Hypothalamus (tissue), 51 donors: ENCODE measurements at regions not wholly inside any gene's neighbourhood (a gene's known extent, or its start where the extent isn't known, plus 50 kb on each side); places are given as distances from the start of the nearest gene placed in this dataset.

ENCODE experiments used
- DNase-seq, 51 donors: peaks; one replicate each; lab custom pipeline; 2025; lab: John Stamatoyannopoulos, UW

DNA sequence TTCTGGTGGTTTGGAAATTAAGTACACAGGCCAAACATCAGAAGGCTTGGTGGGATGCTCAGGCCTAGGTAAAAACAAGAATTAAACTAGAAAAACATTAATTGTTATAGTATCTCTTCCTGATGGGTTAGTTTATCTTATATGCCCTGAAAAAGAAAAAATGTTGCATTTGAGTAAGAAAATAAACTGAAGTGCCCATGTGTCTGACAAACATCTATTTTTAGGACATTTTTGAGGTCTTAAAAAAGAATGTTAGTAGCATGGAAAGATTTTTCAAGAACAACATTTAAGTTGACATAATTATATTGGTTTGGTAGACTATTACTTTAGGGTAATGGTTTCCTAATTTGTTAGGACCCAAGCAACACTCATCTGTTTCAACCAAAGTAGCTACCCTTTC, 140.1 kb upstream of the RND3 start:
- no peak for DNase-seq

DNA sequence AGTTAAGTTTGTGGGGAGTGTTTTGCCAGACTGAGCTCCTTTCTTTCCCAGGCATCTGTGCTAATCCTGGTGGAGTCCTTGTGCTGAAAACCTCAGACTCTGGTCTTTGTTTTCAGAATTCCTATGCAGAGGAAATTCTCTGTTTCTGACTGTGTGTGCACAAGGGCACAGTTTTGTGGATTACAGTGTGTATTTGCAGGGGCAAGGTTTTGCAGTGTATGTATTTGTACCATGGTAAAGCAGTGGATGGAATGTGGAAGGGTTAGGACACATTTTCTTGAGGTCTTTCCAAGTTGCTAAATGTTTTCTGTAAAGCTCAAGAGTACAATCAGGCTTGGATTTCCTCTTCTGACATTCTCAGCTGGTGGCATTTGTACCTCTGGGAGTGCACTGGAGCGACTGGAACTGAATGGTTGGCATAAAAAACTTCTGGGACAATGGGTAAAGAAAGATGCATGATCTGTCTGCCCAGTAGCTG, 139.5 kb upstream of the RND3 start:
- no peak for DNase-seq

DNA sequence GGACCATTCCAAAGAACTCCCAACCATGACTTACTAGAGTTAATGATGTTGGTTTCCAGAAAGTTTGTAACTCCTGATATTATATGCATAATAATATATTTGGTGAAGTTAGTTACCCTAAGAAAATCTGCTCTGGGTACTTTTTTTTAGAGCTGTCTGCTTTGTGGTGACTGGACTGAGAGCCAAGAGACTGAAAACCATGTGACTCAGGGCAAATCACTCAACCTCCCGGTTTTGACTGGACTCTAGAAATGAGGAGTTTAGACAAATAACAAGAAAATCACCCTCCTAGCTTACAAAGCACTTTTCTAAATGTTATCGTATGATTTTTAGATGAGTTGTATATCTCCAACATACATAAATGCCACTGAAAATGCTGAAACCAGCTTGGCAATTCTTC, 138.3 kb upstream of the RND3 start:
- no peak for DNase-seq

DNA sequence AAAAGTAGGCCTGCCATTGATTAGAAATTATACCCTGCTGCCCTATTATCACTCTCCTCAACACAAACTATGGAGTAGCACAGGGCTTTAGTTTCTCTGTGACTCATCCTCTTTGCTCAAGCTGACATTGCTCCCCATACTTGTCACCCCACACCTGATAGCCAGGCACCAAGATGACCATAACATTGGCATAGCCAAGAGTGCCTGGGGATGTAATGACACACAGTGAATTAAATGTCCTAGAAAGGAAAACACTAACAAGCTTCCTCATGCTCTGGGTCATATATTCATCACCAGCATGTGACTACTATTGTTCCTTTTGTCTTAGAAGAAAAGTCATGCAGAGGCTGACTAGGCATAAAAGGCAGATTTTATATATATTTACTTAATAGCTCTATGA, 137.8 kb upstream of the RND3 start:
- DNase-seq, result no peak

DNA sequence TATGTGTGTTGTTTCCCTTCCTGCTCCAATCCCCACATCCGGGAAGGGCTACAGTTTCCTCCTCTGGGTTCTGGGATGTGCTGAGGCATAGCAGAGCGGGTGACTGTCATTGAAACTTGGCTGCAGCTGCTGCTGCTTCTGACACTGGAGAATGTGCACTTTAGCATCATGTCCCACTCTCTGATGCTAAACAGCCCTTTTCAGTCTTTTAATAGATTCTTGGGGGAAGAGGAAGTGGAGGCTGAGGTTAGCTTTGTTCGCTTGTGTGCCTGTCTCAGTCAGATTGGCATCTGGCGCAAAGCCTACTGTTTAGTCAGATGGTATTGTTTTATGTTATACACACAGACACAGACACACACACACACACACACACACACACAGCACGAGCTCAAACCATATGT, 136.5 kb upstream of the RND3 start:
- DNase-seq, result no peak

DNA sequence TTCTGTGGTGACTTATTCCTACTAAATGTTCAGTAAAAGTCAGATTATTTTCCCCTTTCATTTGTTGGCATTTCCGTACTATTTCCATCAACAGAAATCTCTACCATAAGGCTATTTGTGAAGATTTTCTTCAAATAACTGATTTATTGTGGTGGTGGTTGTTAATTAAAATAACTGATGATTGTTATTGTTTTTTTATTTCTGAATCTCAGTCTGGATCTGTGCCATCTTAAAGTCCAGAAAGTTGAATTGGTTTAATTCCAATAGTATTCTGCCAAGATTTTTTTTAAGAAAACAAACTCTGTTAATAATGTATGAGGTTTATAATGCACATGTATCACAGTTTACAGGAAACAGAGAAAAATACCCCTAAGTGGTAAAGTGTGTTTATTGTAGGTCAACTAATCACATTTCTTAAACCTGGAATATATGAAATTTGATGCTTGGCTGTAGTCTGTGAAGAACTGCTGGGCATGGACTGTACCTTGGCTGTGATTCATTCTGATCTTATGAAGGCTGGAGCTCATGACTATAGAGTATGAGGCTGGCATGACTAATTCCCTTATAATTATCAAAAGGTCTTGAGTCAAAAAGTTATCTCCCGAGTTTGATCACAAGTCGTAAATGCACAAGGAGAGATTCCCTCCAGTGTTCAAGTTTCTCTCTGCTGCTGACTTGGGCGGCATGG, 134.2 kb upstream of the RND3 start:
- DNase-seq, result peak in 1 of 51 donors; percentile 3

DNA sequence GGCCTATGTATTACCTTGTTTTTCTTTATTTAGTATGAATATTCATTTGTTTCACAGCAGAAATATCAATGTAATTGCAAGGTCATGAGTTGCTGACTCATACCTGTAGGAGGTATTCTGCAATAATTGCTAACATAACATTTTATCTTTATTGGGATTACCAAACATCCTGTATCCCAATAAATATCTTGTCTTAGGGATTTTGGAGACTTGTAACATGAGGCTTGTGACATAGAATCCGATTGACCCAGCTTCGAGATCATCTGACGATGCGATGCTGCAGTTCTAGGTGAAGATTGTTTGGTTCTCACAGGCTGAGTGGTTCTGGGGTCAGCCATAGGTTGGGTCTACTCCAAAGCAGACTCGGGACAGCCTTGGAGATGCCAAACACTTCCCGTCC, 133.4 kb upstream of the RND3 start:
- no peak for DNase-seq

DNA sequence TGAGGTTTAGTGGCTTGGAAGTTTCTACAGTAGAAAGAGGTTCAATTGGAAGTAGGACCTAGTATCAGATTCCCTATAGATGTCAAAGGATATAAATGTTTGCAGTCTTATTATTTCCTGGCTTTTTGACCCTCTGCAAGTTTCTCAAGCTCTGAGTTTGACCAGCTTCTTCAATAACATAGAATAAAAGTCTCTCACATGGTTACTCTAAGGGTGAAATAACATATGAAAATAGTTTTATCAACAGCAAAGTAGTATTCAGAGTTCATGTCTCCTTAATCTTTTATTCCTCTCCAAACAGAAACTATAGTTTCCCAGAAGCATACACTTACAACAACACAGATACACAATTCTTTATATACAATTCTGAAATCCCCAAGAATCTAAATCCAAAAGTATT, 132.9 kb upstream of the RND3 start:
- no peak for DNase-seq

DNA sequence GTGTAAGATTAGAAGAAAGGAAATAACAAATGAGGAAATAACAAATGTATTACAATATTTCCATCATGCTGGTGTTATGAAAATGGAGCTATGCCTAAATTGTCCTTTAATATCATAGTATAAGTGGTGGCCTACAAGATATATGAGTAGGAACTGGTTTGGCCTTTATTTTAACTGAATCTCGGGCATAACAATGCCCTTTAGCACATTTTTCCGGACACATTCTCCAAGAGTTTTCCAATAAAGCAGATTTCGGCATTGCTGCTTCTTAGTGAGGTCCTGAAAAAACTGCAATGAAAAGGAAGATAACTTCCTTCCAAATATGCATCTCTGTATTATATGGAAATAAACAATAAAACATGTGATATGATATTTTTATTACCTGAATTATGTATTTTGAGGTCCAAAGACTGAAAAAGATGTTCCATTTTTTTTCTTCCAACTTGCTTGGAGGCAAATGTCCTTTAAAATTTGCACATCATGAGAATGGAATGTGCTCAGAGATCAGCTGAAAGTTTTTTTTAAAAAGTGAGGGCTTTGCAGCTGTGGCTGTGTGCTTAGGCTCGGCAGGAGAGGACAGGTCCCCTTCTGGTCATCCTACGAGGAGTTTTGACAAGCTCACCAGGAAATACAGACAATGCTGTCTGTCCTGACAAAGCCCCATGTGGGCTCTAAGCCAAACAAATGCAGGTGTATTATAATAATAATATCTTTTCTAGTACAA, 132.3 kb upstream of the RND3 start:
- no peak for DNase-seq

DNA sequence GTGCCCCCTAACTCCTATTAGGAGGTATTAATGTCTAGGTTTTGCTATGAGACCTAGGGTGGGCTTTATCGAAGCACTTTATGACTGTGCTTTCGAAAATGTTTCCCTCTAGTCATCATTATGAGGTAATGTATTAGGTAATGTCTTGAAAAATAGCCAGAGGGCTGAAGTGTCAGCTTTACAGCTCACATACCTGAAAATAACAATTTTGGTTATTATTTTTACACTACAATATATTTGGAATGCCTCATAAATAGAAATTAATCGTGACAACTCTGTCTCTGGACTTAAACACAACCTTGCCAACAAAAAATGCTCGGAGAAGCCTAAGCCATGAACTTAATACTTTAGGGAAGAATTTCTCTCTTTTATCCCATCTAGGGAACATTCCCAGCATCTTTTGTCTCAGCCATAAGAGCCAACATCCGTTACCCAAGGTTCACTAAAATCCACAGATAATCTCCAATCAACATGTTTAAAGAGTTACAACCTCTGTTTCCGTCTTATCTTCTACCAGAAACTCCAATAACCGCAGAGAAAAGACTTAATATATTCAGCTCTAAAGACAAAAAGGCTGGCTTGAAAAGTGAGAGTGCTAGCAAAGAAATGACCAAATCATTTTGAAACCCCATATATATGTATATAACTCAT, 130.9 kb upstream of the RND3 start:
- DNase-seq, result no peak

DNA sequence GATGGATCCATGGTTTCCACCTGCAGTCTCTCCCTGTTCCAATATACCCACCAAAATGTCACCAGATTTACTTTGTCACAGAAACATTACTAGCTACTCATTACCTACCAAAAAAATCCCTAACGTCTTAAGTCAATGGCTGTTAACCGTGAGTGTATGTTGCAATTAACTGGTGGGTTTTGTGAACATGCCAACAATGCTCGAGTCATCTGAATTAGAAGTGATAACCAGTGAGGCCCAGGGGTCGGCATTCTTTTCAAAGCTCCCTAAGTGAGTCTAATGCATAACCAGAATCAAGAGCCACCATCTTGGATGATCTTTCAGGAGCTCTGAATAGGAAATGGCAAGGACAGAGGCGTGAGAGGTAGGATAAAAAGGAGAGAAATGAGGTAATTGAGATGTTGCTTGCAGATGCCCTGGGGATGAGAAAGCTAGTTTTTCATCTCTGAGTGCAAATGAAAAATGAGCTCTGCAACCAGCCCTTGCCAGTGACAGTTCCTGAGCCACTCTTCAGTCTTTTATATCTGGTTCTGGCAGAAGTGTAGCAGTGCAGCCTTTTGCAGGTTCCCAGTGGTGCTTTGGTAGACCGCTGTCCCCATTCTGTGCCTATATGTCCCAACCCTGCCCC, 130.0 kb upstream of the RND3 start:
- DNase-seq, result no peak

DNA sequence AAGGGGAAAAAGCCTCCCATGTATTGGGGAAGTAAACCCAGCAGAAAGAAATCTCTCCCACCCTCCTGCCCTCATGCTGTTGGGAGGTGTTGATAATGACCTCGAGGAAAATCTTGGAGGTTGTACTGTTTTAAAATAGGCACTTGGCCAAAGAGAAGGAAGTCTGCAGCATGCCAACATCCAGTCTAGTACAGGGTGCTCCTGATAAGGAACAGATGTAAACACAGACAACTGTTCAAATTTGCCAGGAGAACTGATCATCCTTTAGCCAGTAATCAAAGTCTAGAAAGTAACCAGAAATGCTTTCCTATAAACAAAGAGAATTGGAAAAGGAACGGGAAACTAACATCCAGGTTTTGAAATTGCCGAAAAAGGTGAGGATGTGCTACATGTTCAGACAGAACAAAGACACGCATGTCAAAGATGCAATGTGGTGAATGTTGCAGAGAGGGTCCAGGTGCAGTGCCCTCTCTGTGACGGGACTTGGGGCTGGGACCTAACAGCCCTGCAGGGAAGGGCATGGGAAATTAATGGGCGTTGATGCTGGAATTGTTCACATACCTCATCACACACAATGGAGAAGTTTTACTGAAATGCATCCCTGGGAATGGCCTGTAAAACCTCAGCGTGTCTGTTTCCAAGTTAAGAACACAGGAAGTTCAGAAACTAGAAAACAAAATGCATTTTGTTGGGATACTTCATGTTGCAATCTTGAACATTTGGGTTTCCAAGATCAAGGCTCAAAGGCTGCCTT, 125.7 kb upstream of the RND3 start:
- DNase-seq, result no peak

DNA sequence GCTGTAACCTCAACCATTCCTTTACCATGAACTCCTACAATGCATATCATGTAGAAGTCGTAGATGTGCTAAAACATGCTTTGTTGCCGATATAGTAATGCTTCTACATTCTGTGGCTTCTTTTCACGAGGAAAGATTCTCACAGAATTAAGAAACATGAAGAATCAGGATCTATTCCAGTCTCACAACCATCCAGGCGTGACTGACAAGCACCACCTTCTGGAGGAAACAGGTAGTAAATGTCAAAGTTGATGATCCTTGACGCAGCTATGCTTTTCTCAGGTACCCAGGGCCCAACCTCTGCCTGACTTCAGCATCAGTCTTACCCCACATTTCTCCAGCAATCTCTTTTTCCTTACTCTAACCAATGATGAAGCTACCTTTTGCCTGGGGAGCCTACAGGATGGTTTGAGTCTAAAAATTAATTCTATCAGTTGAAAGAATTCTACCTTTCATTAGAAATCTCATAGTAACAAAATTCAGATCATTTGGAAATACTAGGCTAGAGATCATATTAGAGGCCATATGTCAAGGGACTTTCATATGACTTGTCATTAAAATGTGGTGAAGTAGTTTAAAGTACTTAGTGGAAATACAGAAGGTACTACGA, 123.3 kb upstream of the RND3 start:
- DNase-seq, result no peak

DNA sequence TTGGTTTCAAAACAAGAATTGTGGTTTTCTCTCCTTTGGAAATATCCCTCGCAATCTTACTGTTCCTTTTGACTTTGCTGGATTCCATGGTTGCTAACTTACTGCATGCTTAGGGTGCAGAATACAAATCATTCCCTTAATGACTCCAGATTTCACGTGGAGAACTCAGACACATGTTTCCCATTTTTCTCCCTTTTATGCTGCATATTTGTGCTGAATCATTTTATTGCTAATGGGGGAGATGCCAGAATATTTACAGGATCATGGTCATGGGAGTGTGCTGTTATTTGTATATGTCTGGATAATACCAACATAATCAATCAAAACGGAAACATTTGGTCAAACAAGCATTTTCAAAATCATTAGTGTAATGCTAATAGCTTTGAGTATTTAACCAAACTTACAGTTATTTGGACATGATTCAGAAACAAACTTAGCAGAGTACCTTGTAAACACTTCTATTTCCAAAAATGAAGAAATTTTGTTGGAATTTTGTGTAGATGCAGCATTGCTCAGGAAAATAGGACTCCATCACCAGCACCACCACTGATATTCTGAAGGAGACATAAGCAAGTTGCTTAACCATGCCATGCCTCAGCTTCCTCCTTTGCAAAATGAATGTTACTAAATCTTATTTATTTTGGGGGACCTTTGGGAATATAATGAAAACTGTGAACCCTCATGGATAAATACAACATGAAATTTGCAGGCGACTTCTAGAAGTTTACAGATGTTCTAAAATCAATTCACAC, 122.5 kb upstream of the RND3 start:
- no peak for DNase-seq

DNA sequence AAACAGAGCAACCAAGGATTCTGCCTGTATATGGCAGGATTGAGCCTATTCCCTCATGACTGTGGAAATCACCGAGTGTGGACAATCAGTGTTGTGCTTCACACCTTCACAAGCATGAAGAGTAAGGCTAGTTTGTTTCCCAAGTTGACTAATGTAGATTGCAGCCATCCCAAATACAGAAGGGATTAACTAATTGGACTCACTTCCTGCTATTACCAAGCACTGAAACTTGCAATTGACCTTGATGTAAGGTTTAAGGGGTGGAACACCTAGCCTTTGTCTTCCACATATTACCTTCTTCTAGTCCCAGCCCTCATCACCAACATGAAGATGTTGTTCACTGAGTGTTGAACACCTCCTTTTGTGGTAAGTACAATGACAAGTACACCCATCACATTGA, 120.9 kb upstream of the RND3 start:
- no peak for DNase-seq

DNA sequence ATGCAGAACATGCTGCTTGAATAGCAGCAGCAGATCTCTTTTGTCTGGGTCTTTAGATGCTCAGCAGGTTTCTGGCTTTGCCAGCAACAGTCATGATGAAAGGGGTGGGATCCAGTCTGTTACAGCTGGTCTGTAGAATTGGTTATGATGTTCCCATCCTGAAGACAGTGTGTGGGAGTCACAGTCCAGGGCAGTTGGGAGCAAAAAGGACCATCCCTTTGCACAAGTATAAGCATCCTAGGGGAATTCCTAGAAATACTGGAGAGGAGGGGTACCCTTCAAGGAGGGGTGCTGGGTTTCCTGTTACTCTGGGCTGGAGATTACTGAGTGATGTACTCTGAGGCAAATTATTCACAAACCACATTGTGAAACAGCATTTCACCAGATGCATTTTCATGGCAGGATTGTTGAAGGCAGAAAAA, 119.9 kb upstream of the RND3 start:
- no peak for DNase-seq

DNA sequence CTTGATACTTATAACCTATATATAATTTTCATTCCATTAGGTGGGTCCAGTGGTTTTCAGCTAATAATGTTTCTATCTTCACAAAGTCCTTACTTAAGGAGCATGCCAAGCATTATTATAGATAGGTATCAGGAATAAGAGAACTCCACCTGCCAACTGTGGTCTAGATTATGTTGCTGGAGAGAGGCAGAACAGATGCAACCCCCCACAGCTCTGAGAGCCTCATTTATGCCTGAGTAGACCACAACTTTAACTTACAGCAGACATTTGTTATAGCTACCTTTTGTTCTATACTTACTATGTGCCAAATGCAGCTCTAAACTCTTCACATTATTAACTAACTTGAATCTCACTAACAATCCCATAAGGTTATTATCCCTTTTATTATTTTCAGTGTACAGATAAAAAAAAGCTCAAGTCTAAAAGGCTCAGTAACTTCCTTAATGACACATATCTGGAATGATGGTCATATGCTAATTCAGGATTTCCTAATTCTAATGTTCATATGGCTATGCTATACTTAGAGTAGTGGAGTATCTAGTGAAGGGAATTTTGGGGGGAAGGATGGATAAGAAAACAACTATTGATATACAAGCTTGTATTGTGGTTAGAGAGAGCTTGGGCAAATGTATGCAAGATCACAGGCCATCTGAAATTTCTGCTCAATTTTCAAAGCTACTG, 119.1 kb upstream of the RND3 start:
- DNase-seq, result no peak

DNA sequence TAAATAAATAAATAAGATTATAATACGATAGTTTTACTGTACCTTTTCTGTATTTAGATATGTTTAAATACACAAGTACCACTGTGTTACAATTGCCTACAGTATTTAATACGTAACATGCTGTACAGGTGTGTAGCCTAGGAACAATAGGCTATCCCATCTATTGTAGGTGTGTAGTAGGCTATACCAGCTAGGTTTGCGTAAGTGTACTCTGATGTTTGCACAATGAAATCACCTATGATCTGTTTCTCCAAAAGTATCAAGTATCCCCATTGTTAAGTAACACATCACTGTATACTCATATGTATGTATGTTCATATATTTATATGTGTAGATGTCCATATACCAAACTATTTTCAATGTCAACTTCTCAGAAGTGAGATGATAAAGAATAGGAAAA, 118.2 kb upstream of the RND3 start:
- no peak for DNase-seq
